Stimulated activated naive B cell treated with anti-CD40 and anti-IgM and Interleukin-4, amounts not matched to agents 10 μg/mL and 1 μg/mL and 100 μg/mL, for 72 hours (primary cell): ENCODE measurements at regions not wholly inside any gene's neighbourhood (a gene's known extent, or its start where the extent isn't known, plus 50 kb on each side); places are given as distances from the start of the nearest gene placed in this dataset.

Source experiments
- ATAC-seq, 2 donors: fragments of 150-1000 bp; cut with Tn5 transposase; replicated peaks; 2 replicates each; pipeline ENCODE4 v1.10.0; 2021; ENCODE audit warnings: moderate library complexity in 1 of 2
- DNase-seq: peaks from one replicate; pipeline ENCODE4 v3.0.0; 2021
- H3K27ac Mint-ChIP-seq: one replicate; pipeline ENCODE4 v1.8.0; 2022; ENCODE audit warnings: mild to moderate bottlenecking, mixed read lengths
- H3K27me3 Mint-ChIP-seq, 2 donors: one replicate each; pipeline ENCODE4 v1.8.0; 2022; ENCODE audit warnings: mixed read lengths in 2 of 2
- H3K36me3 Mint-ChIP-seq, 2 donors: one replicate each; pipeline ENCODE4 v1.8.0; 2022; ENCODE audit warnings: mixed read lengths in 2 of 2, mild to moderate bottlenecking in 1 of 2
- H3K4me1 Mint-ChIP-seq, 2 donors: one replicate each; pipeline ENCODE4 v1.8.0; 2022; ENCODE audit warnings: mixed read lengths in 2 of 2, mild to moderate bottlenecking in 1 of 2
- H3K4me3 Mint-ChIP-seq, 2 donors: one replicate each; pipeline ENCODE4 v1.8.0; 2022; ENCODE audit warnings: mild to moderate bottlenecking in 2 of 2, mixed read lengths in 2 of 2, moderate library complexity in 1 of 2
- H3K9me3 Mint-ChIP-seq, 2 donors: one replicate each; pipeline ENCODE4 v1.8.0; 2022; ENCODE audit warnings: mixed read lengths in 2 of 2, mild to moderate bottlenecking in 1 of 2

DNA sequence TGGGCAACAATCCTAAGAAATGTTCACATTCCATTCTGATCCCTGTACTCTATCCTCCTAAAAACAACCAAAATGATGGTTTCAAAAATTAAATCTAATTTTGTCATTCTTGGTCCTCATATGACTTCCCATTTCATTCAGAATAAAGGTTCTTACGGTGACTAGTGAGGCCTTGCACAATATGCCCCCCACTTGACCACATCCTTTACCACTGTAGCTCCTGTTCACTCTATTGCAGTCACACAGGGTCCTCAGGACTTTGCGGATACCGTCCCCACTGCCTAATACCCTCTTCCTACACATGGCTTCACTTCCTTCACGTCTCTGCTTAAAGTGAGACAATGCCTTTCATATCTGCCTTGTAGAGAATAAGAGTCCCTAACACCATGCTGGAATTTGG is 1058.7 kb upstream of the KLHL29 start:
- H3K4me3 Mint-ChIP-seq, result no peak overlapping the region
- ATAC-seq, result no peak
- no peaks in the 10 kb centered on the region for H3K4me1 Mint-ChIP-seq
- no peaks in the 10 kb centered on the region for H3K27me3 Mint-ChIP-seq
- H3K36me3 Mint-ChIP-seq, result no peaks in the 10 kb centered on the region
- no peak overlapping the region for H3K27ac Mint-ChIP-seq
- H3K9me3 Mint-ChIP-seq, result peaks cover 6 to 7% of the 10 kb centered on the region in 2 donors
- DNase-seq, result no peak

DNA sequence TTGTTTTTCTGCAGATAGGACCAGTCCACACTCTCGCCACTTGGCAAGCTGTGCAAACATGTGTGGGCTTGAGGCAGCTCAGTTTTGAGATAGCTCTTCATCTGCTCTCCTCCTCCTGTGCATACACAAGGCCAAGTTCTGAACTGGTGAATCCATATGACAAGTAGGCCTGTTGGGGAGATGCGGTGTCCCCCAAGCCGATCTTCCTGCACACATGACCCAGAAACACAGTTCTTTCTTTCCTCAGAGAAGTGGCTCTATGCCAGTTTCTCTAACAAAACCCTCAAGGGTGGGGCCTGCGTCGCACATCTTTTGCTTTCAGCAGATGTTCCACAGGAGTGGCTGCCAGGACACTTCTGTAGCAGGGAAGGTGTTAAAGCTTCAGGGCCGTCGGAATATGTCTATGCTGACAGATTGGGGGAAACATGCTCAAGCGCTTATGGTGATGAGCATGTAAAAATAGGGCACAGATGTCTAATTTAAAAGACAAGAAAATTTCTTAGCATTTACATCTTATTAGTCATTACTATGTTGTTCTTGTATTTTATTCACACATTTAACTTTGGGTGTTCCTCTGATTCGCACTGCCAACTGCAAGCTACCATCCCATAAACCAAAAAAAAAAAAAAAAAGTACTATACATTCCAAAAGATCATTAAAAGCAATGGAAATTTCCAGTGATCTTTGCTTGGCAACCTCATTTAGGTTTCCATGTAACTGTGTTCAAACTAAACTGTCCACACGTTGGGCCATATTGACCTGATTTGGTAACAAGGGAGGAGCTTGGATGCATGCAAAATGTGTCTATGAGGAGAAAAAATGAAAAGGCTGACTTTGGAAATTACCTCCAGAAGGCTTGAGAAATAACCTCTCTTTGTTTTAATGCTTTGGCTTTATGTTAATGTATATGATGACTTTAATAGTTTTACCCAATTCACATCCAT is 1055.5 kb upstream of the KLHL29 start:
- ATAC-seq (no peak), DNase-seq (no peak)
- Mint-ChIP-seq H3K27me3 (no peaks in the 10 kb centered on the region), H3K4me1 (no peaks in the 10 kb centered on the region), H3K4me3 (no peak overlapping the region), H3K9me3 (peaks cover 6% of the 10 kb centered on the region in 2 donors), H3K27ac (no peak overlapping the region), H3K36me3 (no peaks in the 10 kb centered on the region)

DNA sequence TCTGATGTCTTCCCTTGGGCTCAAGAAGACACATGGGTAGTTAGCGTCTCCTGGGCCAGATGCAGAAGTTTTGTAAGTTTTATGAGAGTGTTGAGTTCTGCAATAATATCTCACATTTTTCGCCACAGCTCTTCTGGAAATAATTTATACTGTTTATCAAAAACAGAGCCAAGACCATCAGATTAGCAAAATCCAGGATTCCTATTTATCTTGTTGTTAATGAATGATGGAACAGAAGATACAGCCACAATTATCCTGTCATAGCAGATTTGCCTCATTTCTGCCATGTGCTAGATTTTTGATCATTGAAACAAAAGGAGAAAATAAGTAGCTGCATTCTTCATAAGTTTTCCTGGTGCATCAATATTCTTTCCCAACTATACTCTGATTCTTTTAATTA is 1048.6 kb upstream of the KLHL29 start:
- ATAC-seq, result no peak
- Mint-ChIP-seq H3K9me3 (peaks cover 0 to 3% of the 10 kb centered on the region in 2 donors), H3K36me3 (no peaks in the 10 kb centered on the region), H3K27me3 (no peaks in the 10 kb centered on the region), H3K4me1 (no peaks in the 10 kb centered on the region), H3K27ac (no peak overlapping the region), H3K4me3 (no peak overlapping the region)
- no peak for DNase-seq

DNA sequence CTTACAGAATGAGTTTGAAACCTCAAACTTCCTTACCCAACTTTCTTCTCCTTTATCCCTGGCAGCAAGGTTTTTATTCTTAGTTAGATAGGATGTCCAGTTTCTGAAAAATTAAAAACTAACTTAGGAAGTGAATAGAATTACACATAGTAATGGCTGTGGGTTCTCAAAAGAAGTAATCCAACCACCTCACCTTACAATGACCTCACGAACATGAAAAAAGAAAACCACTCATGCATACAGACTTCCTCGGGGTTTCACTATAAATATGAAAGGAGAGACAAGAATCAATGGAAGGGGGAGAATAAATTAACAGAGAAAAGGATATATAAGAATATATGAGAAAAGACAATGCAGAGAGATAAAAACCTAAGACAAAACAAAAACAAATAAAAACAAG is 1044.3 kb upstream of the KLHL29 start:
- no peaks in the 10 kb centered on the region for H3K4me1 Mint-ChIP-seq
- H3K27me3 Mint-ChIP-seq, result no peaks in the 10 kb centered on the region
- no peak for DNase-seq
- ATAC-seq, result no peak
- no peak overlapping the region for H3K27ac Mint-ChIP-seq
- no peaks in the 10 kb centered on the region for H3K36me3 Mint-ChIP-seq
- H3K4me3 Mint-ChIP-seq, result no peak overlapping the region
- peaks cover 0 to 6% of the 10 kb centered on the region in 2 donors for H3K9me3 Mint-ChIP-seq

DNA sequence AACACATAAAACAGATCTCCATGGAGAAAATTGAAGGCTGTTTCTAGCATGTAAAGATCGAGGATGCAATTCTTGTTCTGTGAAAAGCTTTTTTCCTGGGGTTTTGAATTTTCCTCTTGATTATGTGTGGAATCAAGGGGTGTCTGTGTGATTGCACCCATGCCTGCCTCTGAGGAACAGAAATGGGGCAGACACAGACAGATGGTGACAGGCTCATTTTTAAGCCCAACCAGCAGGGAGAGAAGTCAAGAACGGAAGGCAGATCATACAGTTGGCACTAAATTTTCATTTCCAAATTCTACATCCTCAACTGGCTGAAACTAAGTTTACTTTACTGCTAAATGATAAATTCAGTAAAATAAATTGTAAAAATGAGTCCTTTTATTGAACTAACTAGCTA is 1037.7 kb upstream of the KLHL29 start:
- Mint-ChIP-seq H3K9me3 (peaks cover 0 to 5% of the 10 kb centered on the region in 2 donors), H3K27me3 (no peaks in the 10 kb centered on the region), H3K27ac (no peak overlapping the region), H3K4me3 (no peak overlapping the region), H3K4me1 (no peaks in the 10 kb centered on the region), H3K36me3 (no peaks in the 10 kb centered on the region)
- ATAC-seq, result no peak
- no peak for DNase-seq

DNA sequence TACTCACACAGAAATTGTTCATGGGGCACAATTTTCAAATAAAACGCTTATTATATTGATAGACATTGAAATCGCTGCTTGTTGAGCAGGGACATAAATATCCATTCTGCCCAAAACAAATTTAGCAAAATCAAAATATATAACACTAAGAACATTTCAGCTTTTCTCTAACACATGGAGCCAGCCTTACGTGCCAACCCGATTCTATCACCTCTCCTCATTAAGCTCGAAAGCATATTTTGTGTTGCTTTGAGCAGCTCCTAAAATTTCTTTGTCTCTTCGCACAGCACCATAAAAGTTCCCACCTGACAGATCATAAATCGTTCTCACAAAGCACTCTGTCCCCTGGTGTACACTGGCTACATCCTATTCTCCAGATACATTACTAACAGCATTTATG is 1034.4 kb upstream of the KLHL29 start:
- Mint-ChIP-seq H3K4me3 (no peak overlapping the region), H3K27me3 (peaks cover 0 to under 1% of the 10 kb centered on the region in 2 donors), H3K4me1 (no peaks in the 10 kb centered on the region), H3K36me3 (no peaks in the 10 kb centered on the region), H3K9me3 (peaks cover 0 to 2% of the 10 kb centered on the region in 2 donors), H3K27ac (no peak overlapping the region)
- ATAC-seq (no peak), DNase-seq (no peak)

DNA sequence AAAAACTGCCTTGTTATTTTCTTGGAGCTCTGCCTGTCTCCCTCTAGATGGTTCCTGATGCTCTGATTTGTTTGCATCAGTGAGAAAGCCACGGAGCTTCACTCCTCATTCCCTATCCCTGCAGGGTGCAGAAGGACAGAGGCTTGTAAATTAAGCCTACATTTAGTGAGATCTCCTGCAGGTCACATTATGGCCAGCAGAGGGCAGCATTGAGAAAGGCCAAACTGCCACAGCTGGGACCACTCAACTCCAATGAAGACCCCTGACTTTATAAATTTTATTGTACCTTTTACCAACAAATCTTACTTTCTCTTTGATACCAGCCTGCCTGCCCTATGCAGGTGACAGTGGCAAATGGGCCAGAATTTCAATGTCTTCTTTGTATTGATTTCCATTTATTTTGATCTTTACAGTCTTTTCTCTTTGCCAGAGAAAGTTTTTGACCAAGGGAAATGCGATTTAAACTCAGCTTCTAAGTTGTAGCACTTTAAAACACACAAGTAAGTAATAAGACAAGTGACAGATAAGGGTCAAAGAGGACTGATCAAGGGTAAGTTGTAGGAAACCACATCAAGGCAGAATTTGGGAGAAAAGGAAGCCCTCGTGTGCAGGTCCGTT is 1029.1 kb upstream of the KLHL29 start:
- DNase-seq (peak; percentile 4), ATAC-seq (peak; percentile 36 to 50)
- H3K27me3 Mint-ChIP-seq, result peaks cover 0 to 3% of the 10 kb centered on the region in 2 donors
- no peaks in the 10 kb centered on the region for H3K9me3 Mint-ChIP-seq
- no peaks in the 10 kb centered on the region for H3K36me3 Mint-ChIP-seq
- H3K4me3 Mint-ChIP-seq, result no peak overlapping the region
- H3K4me1 Mint-ChIP-seq, result no peaks in the 10 kb centered on the region
- H3K27ac Mint-ChIP-seq, result no peak overlapping the region

DNA sequence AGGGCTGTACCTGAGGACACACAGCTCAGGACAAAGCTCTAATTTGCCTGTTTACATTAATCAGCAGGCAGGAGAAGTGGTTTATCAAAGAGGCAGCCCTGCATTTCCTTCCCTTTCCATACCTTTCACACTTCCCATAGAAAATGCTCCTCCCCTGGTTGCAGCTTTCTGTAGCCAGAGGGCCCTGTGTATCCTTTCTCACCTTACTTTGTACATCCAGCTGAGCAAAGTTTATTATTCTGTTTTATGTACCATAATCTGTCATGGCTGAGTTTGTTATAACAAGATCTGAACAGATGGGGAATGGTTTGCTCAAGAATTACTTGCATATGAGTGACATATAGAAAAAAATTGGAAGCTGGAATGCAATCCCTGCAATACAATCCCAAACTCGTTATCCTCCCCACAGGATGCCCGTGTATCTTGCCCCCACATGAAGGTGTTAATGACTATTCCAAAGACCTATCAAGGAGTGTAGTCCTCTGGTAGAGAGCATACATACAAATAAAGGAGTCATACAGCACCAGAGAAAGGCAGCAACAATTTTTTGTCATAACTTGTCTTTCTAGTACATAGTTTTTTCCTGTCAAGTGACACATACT is 1025.8 kb upstream of the KLHL29 start:
- DNase-seq (no peak), ATAC-seq (no peak)
- Mint-ChIP-seq H3K4me3 (no peak overlapping the region), H3K9me3 (no peaks in the 10 kb centered on the region), H3K27ac (no peak overlapping the region), H3K4me1 (no peaks in the 10 kb centered on the region), H3K36me3 (no peaks in the 10 kb centered on the region), H3K27me3 (peaks cover 0 to 3% of the 10 kb centered on the region in 2 donors)

DNA sequence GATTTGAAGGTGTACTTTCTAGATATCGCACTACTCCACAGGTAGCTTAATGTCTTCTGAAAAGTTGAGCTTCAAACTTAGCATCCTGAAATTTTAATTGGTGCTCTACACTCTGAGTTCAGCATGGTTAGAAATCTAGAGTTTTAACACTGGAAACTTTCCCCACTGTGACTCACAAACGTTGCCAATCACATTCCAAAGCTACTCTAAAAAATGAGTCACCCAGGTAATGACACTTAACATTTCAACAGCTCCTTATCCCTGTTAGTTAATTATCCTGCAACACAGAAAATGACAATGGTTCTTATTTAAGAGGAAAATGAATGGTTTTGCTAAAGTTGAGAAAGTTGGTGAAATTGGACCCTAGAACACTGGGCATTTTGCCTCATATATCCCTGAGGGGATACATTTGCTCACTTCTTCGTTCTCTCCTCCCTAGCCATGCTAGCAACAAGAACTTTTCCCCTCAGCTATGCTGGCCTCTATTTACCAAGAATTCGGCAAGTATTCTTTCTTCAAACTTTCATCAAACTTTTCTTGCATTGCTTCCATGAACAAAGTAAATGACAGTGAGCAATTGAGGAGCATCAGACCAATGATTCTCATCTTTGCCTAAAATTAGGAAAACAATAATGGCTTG is 1024.1 kb upstream of the KLHL29 start:
- H3K27ac Mint-ChIP-seq, result no peak overlapping the region
- ATAC-seq, result no peak

DNA sequence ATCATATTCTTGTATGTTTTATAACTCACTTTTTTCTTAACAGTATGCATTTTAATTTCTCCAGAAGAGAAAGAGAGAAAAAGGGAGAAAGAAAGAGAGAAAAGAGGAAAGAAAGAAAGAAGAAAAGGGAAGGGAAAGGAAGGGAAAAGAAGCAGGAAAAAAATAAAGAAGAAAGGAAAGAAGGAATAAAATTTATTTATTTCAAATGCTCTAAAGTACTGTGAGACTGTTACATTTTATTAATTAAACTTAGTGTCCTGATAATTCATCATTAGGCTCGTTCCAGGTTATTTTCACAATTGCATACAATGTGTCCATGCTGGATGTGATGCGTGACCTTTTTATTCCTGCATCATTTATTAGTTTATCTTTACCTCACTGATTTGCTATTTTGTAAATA is 1023.4 kb upstream of the KLHL29 start:
- ATAC-seq (no peak), DNase-seq (no peak)
- Mint-ChIP-seq H3K9me3 (no peaks in the 10 kb centered on the region), H3K36me3 (no peaks in the 10 kb centered on the region), H3K27ac (no peak overlapping the region), H3K4me3 (no peak overlapping the region), H3K4me1 (no peaks in the 10 kb centered on the region), H3K27me3 (no peaks in the 10 kb centered on the region)

More for the DNA sequence above, 1024.1 kb upstream of the KLHL29 start:
- H3K4me3 Mint-ChIP-seq, result no peak overlapping the region
- H3K36me3 Mint-ChIP-seq, result no peaks in the 10 kb centered on the region
- DNase-seq, result no peak
- H3K4me1 Mint-ChIP-seq, result no peaks in the 10 kb centered on the region
- H3K27me3 Mint-ChIP-seq, result no peaks in the 10 kb centered on the region
- no peaks in the 10 kb centered on the region for H3K9me3 Mint-ChIP-seq

DNA sequence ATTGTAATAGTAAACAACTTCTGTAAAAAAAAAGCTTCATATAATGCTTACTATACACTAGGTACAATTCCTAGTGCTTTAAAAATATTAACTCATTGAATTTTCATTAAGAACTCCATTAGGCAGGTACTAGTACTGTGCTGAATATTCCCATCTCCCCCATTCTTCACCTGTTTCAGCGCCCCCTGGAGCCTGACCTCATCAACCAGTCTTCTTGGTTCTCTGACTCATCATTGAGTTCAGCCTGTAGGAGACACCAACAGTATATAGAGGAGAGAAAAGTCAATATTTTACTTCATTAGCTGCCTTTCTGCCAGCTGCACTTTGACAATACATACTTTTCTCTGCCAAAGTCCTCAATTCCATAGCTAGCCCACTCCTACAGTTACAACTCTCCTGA is 1009.9 kb upstream of the KLHL29 start:
- Mint-ChIP-seq H3K36me3 (no peaks in the 10 kb centered on the region), H3K4me3 (no peak overlapping the region), H3K27ac (no peak overlapping the region), H3K9me3 (peaks cover 0 to 5% of the 10 kb centered on the region in 2 donors), H3K27me3 (no peaks in the 10 kb centered on the region), H3K4me1 (no peaks in the 10 kb centered on the region)
- ATAC-seq, result no peak
- DNase-seq, result no peak

DNA sequence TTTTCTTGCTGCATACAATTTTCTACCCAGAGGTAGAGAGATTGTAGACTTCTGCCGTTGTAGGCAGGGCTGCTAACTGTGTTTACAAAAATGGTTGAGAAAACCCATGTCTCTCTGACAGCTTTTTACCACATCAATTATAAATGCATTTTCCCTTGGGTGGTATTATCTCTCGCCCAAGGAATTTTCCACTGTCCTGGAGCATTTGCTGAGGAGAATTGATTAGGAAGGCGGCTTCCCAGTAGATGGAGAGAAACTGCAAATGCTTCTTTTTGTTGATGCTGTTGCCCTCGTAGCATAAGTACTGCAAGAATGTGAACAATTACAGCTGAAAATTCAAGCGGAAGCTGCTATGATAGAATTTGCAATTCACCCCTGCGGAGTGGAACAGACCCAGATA is 1007.7 kb upstream of the KLHL29 start:
- DNase-seq, result no peak
- ATAC-seq, result no peak
- Mint-ChIP-seq H3K27me3 (no peaks in the 10 kb centered on the region), H3K36me3 (no peaks in the 10 kb centered on the region), H3K4me1 (no peaks in the 10 kb centered on the region), H3K27ac (no peak overlapping the region), H3K4me3 (no peak overlapping the region), H3K9me3 (no peaks in the 10 kb centered on the region)

DNA sequence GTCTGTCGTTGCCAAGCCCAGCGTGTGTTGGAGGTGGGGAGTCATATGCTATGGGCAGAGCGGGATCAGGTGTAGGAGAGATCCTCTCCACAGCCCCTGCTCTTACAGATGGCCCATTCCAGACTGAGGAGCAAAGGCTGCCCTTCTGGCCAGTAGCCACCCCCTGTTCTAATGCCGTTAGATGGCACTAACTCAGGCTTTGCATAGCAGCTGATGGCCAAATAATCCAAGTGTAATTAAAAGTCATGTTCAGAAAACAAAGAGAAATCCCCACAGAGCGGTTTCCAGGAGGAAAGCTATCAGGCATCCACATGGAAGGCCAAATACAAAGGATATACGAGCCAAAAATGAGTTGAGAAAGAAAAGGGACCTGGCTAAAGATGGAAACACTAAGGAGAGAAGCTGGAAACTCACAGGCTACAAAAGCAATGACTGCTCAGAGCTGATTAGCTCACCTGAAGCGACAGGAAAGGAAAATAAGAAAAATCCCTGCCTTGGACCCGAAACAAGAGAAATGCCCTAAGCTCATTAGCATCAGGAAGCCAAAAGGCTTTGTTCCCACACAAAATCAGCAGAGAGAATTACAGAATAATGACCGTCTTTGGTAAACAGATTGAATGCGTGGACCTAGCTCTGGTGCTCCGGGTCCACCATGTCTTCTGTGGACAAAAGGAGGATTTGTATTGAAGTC is 1002.4 kb upstream of the KLHL29 start:
- Mint-ChIP-seq H3K27me3 (no peaks in the 10 kb centered on the region), H3K27ac (no peak overlapping the region), H3K4me1 (no peaks in the 10 kb centered on the region), H3K4me3 (no peak overlapping the region), H3K36me3 (no peaks in the 10 kb centered on the region), H3K9me3 (no peaks in the 10 kb centered on the region)
- no peak for ATAC-seq
- DNase-seq, result no peak

DNA sequence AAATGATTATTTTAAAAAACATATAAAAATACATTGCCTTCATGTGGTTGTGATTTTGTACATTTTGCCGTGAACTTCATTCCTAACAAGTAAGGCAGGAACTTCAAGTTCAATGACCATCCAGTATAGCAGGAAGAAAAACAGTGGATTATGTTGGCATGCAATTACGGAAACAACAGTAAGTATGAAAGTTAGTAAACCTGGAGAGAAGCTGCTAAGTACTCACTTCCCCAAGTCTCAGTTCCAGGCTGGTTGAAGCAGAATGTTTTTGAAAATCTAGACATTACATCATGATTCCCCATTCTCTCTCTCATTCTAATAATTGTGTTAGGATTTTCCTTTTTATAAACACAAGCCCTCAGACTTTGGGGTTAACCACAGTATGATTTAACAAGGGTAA is 987.1 kb upstream of the KLHL29 start:
- ATAC-seq (no peak), DNase-seq (no peak)
- H3K36me3 Mint-ChIP-seq, result no peaks in the 10 kb centered on the region
- H3K9me3 Mint-ChIP-seq, result peaks cover 0 to 4% of the 10 kb centered on the region in 2 donors
- H3K4me3 Mint-ChIP-seq, result no peak overlapping the region
- H3K27me3 Mint-ChIP-seq, result peaks cover 0 to 3% of the 10 kb centered on the region in 2 donors
- H3K4me1 Mint-ChIP-seq, result peaks cover 0 to 5% of the 10 kb centered on the region in 2 donors
- H3K27ac Mint-ChIP-seq, result no peak overlapping the region
